HG02798 (cell line): ENCODE measurements at regions not wholly inside any gene's neighbourhood (a gene's known extent, or its start where the extent isn't known, plus 50 kb on each side); places are given as distances from the start of the nearest gene placed in this dataset.

Experiments used
- ATAC-seq: cut with Tn5 transposase; IDR thresholded peaks from one replicate; pipeline ENCODE4 v1.9.1; 2021; ENCODE audit warnings: mild to moderate bottlenecking; ENCODE audit not compliant: unreplicated experiment, poor library complexity

DNA sequence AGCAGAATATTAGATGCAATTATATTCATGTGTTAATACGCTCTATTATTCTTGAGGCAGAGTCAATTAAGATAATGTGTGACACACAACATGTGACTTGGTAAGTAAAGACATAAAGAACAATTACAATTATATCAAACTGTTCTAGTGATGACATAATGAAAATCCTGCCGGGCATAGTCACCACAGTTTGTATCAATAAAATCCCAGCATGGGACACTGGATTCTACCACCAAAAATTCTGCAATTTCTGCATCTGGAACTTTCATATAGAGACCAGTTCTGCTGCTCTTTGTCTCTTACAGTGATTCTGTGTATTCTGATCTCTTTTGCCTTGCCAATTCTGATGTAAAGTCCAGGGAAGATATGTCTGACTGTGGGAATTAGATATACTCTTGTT is 495.6 kb upstream of the LRRC4C start:
- no peak for ATAC-seq

DNA sequence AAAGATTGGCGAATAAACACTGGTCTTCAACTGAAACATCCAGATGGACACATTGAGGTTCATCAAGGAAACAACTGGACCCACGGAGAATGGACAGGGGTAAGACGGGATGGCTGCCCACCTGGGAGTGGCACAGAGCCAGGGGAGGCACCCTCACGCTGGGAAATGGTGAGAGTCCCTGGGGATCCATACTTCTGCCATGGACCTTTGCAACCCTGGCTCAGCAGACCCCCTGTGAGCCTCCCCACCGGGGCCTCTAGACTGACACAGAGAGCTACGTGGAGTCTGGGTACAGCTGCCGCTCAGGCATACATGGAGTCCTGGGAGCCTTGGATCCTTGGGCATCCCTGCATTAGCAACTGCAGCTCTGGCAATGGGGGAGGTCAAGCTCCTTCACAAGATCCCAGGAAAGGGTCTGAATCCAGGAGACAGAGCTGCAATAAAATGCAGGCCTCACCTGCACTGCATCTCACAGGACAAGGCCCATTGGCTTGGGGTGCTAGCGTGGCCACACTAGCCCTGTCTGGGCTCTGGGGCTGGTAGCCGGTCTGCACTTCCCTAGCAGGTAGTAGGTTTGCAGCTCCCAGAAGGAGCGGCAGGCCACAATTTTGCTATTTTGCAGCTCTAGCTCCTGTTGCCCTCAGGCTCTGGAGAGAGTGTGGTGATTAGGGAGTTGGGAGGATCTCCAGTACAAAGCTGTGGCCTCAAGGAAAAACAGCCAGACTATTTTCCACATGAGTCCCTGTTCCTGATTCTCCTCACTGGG is 496.4 kb upstream of the LRRC4C start:
- ATAC-seq: no peak

DNA sequence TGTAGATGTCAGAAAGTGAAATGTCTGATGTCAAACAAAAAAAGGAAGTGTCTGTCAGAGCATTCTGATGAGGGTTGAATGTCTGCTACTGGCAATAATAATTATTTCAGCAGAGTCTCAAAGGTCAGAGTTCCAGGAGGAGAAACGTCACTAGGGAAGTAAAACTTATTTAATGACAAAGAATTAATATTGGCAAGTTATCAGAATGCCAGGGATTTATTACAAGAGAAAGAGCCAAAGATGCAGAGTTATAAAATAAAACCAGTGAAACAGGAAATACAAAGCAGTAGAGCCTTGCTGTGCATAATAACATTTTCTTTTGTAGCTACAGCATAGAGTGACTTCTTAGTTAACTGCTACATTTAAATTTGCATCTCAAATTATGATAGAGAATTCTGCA is 504.0 kb upstream of the LRRC4C start:
- ATAC-seq: no peak

DNA sequence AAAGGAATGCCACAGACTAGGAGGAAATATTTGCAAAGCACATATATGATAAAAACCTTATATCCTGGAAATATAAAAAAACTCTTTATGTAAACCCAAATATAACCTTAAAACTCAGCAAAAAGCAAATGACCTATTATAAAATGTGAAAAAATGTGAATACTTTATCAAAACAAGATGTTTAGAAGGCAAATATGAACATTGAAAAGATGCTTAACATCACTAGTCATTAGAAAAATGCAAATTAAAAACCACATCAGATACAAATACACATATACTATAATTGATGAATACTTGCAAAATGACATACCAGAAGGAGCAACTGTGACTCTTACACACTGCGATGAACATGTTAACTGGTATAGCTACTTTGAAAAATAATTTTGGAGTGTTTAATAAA is 511.2 kb upstream of the LRRC4C start:
- no peak for ATAC-seq

DNA sequence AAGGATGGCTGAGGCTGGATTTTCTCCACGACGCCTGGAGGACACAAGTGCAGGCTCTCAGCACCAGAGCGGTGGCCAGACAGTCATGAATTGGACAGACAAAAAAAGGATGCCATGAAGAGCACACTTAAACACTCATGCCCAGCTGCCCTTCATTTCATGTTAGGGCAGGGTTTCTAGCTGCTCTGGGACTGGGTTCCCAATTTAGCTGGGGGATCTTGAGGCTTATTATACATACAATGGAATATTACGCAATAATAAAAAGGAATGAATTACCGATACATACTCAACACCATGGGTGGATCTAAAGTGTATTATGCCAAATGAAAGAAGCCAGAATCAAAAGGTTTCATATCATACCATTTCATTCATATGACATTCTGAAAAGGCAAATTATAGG is 512.1 kb upstream of the LRRC4C start:
- no peak for ATAC-seq

DNA sequence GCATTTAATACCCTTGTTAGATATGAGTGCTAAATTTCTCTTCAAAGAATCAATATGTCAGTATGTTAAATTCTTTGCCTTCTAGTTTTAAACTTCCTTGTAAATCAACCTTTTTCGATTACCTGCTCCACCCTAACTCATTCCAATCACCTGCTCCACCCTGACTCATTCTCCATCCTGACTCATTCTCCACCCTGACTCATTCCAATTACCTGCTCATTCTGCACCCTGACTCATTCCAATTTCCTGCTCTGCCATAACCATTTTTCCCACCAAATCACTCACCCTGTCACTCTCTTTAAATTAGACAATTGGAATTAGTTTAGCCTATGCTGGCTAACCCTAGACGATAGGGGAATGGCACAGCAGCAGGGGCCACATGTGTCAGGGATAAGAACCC is 519.5 kb upstream of the LRRC4C start:
- no peak for ATAC-seq

DNA sequence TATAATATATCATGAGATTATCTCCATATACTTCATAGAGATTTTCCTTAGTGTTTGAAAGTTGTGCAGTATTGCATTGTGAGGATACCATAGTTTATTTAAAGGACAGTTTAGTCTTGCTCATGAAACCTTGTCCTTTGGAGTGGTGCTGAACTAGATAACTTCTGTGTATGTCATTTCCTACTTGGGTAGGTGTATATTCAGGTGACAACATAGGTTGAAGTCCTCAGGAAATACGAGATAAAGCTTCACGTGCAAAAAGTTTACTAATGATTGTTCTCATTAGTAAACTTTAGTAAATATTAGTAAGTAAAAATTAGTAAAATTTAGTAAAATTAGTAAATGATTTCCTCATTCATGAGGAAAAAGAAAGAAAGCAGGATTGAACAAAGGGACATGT is 521.3 kb upstream of the LRRC4C start:
- ATAC-seq: no peak

DNA sequence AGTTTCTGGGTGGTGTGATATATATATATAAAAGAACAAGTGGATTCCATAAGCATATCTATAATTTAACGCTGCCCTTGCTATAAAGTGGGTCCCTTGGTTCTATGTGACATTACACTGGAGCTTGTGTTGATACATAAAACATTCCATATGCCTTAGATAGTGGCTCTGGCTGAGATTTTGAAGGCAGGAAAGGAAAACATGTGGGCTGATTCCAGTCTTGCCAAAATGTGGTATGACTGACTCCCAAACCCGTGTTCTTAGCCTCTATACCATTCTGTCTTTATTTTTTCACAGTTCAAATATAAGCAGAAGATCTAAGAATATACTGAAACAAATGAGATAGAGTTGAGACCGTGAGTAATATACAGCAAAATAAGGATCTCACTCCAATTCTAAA is 522.8 kb upstream of the LRRC4C start:
- no peak for ATAC-seq

DNA sequence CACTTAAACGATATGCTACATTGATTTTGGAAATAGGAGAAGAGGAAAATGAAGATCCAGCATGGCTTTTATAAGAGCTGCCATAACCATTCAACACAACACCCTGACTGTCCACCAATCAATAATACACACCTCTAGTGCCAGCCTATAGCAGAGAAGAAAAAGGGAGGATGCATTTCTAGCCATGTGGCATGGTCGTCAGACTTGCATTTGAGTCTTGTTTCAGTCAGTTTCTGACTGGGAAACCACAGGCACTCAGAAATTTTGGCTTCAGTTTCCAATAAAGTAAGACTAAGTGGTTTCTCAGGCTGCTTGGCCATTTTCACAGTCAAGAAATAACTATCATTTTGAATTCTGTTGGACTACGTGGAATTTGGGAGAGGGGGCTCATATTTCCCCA is 523.5 kb upstream of the LRRC4C start:
- no peak for ATAC-seq

DNA sequence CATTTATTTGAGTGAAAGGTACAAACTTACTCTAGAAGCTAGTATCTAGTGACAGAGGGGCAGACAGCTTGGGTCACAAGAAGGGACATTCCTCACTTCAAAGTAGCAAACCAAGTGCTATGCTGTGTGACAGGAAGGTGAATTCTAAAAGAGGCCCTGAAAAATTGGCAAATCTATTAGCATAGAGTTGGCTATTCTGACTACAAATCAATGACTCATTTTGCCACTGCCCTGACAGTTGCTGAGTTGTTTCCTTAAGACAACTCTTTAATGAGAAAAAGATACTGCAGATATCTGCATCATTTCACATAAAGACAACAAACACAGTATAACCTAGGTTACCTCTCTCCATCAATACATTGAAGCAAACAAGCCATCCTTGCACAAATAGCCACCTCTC is 524.0 kb upstream of the LRRC4C start:
- ATAC-seq: no peak

DNA sequence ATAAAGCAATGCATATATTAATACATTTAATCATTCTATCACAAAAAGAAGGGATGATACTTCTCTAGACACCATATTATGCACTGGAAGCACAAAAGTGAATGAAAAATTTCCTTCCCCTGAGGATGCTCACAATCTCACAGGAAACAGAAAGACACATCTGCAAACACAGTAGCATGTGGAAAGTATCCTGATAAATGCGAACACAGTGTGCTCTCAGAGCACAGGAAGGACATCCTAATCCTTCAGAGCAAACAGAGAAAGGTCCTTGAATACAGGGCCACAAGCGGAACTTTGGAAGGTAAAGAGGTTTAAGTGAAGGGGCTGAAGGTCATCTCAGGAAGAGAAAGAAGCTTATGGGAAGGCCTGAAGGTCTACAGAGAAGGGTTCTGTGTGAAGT is 524.6 kb upstream of the LRRC4C start:
- no peak for ATAC-seq

DNA sequence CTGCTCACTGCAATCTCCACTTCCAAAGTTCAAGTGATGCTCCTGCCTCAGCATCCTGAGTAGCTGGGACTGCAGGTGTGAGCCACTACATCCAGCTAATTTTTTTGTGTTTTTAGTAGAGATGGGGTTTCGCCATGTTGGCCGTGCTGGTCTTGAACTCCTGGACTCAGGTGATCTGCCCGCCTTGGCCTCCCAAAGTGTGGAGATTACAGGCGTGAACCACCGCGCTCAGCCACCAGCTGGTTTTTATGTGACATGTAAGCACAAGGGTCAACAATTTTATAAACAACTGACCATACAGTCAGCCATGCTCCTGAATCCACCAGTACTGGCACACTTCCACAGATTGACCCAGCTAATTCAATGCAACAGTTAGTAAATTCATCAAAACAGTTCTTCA is 526.3 kb upstream of the LRRC4C start:
- no peak for ATAC-seq

DNA sequence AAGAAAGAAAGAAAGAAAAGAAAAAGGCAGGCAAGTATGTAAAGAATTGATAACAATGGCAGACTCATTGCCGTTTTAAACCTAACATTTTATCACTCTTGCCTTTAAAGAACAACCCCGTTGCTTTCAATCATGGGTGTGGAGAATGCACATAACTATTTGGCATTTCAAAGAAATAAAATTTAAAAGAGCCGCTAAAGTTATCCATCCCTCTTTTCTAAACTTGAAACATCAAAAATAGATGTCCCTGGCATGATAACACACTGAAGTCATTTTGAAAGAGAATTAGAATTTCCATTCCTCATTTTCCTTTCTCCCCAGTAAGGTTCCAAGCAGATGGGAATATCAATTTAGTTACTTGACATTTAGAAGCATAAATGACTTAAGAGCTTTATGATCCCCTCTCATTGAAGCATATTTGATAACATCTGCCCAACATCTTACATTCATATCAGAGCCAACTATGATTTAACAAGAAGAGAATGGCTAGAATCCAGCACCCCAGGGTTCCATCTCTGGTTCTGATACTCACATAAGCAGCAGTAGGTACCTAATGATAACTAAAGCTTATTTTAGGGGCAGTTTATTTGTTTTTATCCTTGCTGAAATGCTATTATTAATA is 529.6 kb upstream of the LRRC4C start:
- ATAC-seq: no peak

DNA sequence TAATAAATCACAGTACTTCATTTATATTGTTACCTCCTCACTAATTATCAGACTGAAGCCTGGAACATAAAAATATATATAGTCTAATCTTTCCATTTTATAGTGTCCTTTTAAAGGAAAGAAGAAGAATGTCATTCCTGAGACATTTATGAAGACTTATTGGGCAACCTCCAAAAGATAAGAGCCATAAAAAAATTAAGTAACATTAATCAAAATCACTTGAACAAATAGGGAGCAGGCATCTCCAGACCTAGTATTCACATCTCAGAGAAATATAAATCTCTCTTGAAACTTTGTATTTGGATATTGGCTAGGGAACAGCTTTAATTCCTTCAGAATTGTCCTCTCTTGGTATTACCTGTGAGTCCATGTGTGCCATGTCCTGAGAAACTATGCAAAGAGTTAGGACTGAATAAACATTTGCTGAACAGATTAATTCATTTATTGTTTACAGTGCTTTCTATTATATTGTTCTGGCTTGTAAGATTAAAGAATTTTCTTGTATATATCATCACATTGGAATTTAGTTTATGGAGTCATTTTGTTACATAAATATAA is 530.5 kb upstream of the LRRC4C start:
- ATAC-seq: no peak

DNA sequence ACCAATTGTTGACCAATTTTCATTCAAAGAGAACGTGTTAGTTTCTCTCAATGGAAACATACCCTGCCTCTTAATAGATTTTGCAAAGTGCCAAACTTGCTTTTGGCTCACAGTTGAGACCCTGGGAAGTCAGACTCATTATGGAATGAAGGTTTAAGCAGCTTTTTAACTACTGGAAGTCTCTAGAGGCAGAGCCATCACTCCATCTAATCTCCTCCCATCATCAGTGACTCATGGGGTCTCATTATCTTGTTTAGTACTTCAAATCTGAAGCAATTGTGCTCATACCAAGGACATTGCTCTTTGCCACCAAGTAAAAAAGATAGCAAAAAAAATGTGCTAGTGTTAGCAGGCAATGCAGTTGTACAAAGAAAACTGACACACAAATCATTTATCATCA is 537.1 kb upstream of the LRRC4C start:
- ATAC-seq: no peak

DNA sequence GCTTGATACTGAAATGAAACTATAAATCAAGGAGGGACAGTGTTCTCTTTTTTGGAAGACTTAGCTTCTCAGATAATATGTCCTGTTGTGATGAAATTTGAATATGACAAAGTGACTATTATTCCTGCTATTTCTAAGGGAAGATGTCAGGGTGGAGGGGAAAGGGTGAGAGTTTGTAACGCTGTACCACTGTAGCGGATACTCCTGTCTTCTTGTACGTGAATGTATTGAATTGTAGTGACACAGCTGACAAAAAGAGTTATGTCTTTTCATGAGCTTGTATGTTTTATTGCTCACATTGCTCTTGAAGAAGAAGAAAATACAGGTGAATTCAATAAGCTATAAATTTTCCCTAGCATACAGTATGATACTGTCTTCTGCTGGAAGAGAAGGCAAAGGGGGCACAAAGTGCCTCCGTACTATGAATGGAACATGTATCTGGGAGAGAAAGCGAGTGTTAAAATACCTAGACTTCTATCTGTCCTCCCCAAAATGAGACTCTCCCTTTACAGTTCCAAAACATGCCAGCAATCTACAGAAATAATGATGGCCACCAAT is 538.5 kb upstream of the LRRC4C start:
- ATAC-seq: no peak

DNA sequence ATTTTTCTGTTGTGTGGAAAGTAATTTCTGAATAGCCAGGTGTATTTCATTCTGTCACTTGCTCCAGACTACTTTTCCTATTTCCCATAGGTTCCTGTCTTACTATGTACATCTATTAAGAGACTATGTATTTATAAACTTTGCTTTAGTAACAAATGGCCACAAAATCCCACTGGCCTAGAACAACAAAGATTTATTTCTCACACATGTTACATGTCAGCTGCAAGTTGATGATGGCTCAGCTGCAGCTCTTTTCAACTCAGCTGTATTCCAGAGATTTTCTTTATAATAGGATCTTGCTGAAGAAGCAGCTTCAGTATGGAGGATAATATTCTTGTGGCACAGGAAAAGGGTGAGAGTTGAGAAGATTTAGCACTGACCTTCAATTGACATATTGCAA is 539.6 kb upstream of the LRRC4C start:
- ATAC-seq: no peak

DNA sequence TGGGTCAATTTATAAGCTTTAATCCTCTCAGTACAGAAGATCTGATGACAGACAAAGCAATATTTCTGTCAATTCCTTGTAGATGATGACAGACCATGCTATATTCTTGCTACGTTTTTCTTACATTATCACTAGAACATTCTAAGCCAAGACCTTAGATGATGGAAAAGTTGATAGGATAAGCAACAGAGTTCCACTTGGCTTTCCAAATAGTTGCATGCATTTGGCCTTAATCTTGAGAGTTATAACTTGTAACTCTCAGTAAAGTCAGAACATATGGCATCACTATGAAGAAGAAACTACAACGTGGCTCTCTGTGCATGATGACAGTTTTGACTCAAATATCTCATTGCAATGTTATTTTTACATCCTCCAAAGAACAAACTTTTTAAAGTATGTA is 544.3 kb upstream of the LRRC4C start:
- no peak for ATAC-seq

DNA sequence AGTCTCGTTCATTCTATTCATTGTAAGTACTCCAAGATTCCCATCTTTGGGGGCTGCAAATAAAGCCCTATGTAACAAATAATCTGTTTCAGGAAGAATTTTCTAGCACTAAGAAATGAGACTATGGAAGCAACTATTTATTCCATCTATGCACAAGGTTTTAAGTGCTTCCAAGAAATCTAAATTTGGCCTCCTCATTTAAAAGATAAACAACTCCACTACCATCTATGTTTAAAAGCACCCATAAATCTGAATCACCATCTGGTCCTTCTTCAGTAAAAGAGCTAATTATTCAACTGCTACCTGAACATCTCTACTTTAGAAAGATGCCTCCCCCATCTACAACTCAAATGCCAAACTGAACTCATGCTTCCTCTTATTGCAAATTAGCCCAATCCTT is 547.3 kb upstream of the LRRC4C start:
- ATAC-seq: no peak

DNA sequence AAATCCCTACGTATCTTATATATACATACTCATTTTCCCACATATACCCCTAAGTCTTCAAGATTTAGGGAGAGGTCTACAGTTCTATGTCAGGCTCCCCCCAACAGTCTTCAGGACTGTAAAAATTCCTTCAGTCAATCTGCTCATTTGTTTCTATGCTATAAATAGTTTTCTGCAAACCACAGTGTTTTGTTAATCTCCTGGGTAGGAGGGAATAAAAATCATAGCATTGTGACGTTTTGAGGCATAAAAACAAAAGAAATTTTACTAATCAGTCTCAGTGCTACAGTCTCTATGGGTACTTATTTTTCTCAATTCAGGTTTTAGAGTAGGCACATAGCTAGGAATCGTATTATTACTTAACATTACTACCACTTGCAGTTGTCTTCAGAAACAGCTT is 552.8 kb upstream of the LRRC4C start:
- no peak for ATAC-seq

DNA sequence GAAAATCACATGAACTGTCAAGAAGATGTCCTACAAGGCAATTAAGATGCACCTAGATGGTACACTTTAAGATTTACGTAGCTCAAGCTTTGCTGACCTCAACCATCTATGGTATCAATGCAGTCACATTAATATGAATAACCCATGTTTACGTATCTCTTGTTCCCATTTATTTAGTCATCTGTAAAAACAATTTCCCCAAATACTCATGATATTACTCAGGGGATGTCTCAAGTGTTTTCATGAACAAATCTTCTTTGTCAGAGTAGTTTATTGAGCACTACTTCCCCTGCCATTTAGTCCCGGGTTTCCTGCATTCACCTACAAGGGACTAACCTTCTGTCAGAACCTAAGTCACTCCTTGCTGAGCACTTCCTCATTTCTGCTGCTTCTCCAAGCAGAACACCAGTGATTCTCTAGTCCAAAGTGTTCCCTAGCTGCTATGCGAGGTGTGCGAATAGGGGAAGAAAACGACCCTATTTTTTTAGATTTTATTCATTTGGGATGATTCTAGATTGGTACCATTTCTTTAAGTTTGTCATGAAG is 554.3 kb upstream of the LRRC4C start:
- no peak for ATAC-seq
